ENCODE measurements at regions not wholly inside any gene's neighbourhood (a gene's known extent, or its start where the extent isn't known, plus 50 kb on each side); places are given as distances from the start of the nearest gene placed in this dataset.

- TF ChIP-seq CTCF (conservative IDR thresholded peaks at IDR 0.05; ENCODE audit: low read length) (no peak), EZH2phosphoT487 (IDR thresholded peaks at IDR 0.05; ENCODE audit: borderline replicate concordance, low read depth, low read length) (no peak)
These were observed 230.9 kb downstream of the TEX29 start for GRCh38 chr13:111551204-111551820.
